GM20431 (cell line): ENCODE measurements at regions not wholly inside any gene's neighbourhood (a gene's known extent, or its start where the extent isn't known, plus 50 kb on each side); places are given as distances from the start of the nearest gene placed in this dataset.

Experiments
- in situ Hi-C: fragments of 300-500 bp; cut with MseI, MboI; formaldehyde crosslinking; loops from one replicate; pipeline ENCODE4 v1.15.0; 2020; ENCODE audit warnings: low sequenced_read_pairs; ENCODE audit not compliant: unreplicated experiment

- in situ Hi-C loops, result no loop called here
Observed at GRCh38 chr15:70362350-70362749, 264.6 kb upstream of the TLE3 start.

- in situ Hi-C loops, result no loop called here
Observed at GRCh38 chr15:70361891-70362290, 264.2 kb upstream of the TLE3 start.

DNA sequence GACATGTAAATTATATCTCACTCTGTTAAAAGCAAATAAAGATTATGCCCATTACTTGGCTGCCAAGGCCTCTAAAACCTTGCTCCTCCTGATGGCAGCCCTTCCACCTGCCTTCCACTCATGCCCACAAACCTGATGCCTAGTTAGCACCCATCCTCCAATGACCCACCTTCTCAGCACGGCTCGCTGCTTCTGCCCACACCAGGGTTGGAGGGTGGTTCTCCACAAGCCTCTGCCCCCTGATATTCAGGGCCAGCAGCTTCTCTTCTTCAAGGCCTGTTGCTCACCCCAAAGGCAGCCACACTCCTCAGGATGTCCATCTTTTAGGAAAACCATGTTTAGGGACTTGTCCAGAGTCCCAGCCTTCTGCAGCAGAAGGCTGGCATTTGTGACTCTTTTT is 263.4 kb upstream of the TLE3 start:
- in situ Hi-C loops, result no loop called here

DNA sequence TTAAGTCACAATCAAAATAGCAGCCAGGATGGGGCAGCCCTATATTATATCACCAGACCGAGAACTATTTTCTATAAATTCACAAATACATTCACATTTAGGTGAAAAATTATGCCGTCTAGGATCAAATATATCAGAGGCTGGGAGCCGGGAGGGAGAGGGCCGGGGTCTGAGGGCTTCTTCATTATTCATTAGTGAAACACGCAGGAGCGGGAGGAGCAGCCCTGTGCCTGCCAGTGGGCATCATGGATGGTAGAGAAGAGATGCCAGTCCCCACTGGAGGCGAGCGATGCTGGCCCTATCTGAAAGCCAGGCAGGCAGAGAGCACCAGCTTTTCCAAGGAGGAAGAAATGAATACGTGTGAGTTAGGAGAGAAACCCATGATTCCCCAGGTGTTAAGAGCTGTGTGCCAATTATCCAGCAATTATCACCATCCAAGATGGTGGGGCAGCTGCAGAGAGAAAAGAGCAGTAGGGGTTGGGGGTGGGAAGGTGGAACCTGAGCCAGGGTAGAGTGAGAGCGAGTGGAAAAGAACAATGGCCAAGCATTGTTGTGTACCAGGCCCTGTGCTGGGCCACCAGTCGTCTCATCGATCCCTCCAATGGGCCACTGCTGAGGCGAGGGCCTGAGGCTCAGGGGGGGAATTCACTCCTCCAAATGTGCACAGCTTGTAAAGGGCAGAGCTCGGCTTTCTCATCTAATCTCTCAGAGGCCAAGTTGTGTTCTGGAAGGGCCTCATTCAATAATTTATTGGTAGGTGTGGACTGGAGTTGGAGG is 261.3 kb upstream of the TLE3 start:
- in situ Hi-C loops, result no loop called here

DNA sequence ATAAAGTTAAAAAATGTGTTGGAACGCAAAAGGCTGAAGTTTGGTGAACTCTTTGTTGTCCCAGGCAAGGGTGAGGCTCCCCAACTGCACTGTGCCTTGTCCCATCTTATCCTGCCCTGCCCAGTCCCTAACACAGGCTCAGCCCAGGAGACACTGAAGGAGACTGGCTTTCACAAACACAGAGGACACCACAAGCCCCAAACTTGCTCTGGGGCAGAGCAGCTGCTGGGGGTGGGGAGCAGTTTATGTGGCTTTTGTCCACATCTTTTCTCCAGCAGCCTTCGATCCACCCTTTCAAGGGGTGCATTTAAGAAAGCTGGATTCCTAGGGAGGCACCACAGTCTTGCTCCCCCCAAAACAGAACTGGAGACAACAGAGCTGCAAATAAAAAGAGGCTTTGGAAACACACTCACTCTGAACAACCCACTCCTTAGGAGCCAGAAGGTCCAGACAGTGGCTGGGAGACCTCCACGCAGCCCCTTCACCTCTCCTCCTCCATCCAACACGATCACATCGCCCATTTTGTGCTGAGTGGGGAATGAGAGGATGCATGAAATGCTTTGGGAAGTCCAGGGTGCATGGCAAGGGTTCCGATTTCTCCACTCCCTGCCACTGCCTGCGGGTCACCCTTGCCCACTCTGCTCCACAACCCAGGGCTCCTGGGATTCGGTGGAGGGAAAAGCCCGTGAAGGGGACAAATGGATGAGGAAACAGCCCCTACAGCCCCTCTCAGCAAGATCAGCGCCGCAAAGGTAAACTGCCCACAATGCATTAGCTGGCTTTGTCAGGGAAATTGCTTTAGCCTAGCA is 260.5 kb upstream of the TLE3 start:
- in situ Hi-C loops, result no loop called here

DNA sequence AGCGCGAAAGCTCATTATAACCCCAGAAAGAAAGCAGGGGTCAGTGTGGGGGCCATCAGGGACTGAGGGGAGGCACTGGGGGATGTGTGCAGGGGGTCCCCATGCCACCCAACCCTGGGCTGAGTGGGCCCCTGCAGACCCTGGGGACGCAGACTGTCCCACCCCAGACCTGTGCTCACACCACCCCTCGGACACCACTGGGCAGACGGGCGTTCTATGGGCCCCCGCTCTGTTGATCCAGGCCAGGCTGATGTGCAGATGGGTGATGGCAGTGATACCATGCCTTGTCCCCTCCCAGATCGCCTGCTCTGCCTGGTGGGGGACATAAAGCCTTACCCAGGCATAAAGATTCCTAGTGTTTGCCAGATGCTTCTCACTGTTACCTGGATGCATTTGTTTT is 259.7 kb upstream of the TLE3 start:
- in situ Hi-C loops, result no loop called here

DNA sequence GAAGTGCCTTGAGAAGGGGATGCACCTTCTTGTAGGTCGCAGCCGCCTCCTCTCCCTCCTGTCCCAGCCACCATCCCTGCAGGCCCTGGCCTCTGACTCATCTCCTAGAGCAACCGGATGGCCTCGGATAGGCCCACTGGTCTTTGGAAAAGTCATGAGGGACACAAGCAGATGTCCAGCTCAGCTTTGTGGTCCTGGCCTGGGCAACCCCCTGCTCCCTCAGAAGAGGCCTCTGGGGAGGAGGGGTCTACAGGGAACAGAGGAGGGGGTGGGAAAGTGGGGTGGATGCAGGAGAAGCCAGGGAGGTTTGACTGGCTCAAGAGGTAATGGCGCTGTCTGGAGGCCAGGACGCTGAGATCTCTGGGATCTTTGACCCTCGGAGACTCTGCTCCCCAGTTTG is 259.2 kb upstream of the TLE3 start:
- in situ Hi-C loops, result no loop called here

DNA sequence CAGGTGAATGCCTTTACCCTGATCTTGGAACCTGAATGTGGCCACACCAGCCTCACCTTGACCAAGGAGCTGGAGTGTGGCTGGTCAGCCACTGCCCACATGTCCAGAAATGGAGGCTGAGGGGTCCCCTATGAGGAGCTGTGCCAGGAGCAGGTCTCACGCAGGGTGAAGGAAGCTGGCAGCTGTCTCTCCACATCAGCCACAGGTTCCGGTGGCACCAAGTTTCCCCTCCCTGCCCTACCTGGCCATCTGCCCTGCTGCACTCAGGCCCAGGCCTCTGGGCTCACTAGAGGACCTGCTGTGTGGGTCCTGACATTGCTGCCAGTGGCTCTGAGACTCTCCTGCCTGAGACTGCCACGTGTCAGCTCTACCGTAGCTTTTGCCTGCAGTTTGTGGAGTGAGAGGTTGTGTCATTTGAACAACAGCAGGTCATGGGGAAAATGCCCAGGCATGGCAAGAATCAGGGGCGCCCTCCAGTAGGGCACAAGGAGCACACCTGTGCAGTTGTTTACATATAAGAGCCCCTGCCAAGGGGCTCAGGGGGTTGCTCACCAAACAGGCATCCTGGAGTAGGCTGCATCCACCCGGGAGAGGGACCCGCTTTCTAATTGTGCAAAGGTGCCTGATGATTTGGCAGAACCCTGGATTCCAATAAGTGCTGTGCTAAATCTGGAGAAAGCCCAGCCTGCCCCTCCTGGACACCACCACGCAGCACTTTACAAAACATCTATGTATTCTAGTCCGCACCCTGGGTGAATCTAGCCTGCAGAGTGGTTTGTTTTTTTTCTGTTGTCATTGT is 258.5 kb upstream of the TLE3 start:
- in situ Hi-C loops, result no loop called here

GRCh38 chr15:70355275-70355795 is 257.6 kb upstream of the TLE3 start:
- in situ Hi-C loops, result no loop called here

- in situ Hi-C loops, result no loop called here
Observed at GRCh38 chr15:70354346-70354905, 256.7 kb upstream of the TLE3 start.

DNA sequence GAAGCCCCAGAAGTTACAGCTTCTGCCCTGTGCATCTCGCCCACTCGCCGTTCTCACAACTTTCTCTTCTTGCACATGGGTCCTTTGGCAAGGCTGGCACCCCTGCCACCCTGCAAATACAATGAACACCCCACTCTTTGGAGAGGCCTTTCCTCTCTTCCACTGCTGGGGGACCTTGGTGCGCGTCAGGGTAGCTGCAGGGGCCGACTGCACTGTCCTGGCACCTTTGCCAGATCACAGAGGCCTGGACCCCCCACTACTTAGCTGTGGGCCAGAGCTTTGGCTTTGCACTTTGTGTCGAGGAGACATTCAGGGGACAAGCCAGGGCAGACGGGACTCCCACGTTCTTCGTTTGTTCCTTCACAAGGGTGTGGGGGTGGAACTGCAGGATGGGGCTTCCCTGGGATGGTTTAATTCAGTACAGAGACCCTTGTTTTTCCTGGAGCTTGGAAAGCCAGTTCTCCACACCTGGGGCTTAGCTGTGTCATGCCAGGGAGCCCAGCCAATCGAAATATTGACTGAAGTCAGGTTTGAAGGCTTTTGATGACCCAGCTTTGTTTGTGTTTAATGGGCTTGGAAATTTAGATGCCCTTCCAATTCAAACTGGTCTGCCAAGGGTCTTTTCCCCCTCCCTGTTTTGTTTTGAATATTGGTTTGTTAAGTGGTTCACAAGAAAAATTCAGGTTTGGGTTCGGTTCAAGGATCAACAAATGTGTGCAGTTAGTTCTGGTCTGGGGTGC is 256.1 kb upstream of the TLE3 start:
- in situ Hi-C loops, result no loop called here

DNA sequence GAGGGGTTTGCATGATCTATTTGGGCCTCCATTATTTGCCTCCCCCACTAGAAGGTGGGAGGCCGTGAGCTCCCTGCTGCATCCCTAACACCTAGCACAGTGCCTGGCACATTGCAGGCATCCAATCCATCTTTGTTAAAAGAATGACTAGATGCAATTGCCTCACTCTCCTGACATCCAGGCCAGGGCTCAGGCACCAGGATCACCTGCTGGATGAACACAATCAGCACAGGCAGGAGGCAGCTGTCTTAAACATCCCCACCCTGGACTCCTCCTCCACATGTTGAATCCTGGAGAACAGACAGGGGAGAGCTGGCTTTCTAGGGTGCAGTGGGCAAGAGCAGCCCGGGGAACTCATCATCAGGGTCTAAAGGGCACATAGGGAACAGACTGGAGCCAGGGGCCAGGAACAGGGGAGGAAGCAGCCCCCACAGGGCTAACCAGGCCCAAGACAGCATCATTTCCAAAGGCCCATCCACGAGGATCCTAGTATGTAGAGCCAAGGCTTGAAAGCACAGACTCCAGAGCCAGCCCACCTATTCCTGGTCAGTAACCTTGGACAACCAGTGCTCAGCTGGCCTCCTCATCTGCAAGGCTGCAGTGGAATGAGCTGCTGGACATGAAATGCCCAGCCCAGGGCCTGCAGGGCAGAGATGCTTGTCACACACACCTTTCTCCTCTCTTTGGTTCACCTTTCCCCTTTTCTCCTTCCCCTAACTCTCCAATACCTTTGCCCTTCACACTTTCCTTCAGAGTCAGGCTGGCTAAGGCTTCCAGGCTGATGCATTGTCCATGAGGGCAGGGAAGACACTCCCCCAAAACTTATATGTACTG is 254.4 kb upstream of the TLE3 start:
- in situ Hi-C loops, result no loop called here

DNA sequence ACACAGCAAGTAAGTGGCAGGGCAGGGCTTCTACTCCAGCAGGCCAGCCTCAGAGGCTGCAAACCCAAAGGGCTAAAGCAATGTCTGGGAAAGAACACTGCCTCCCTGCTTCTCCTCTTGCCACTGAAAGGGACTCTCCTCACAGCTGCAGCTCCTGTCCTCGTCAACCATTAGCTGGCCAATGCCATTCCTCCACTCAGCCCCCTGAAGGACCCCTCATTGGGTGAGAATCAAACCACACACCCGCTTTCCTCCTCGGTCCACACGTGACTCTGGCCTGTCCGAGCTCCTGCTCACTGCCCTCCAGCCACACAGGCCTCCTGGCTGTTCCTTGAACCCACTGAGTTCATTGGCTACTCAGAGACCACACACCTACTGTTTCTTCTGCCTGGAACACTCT is 253.7 kb upstream of the TLE3 start:
- in situ Hi-C loops, result no loop called here

- in situ Hi-C loops, result no loop called here
Observed at GRCh38 chr15:70348581-70349344, 251.0 kb upstream of the TLE3 start.

DNA sequence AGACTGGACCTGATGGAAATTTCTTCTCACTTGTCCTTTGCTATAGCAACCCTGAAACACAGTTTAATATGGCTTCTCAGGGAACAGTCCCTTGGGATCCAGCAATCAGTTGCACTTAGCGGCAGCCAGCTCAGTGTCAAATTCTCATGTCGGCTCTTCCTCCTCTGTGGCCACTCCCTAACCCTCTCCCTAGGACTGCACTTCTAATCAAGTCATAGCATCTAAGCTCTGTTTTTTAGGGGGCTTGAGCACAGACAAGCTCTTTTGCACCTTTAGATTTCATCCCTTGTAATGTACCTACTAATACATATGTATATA is 250.5 kb upstream of the TLE3 start:
- in situ Hi-C loops, result no loop called here

- in situ Hi-C loops, result no loop called here
Observed at GRCh38 chr15:70347321-70348225, 249.9 kb upstream of the TLE3 start.
